Transverse colon (tissue), 4 donors: ENCODE measurements at regions not wholly inside any gene's neighbourhood (a gene's known extent, or its start where the extent isn't known, plus 50 kb on each side); places are given as distances from the start of the nearest gene placed in this dataset.

Source experiments
- DNase-seq: peaks from one replicate; pipeline ENCODE4 v3.0.0-alpha.2; 2019
- H3K27ac ChIP-seq, 4 donors: fragments of 200-600 bp; sonication (generic); 2 replicates each; pipeline ENCODE4 v1.5.1; 2016 to 2018; ENCODE audit warnings: inconsistent platforms in 4 of 4
- H3K27me3 ChIP-seq: fragments of 200-600 bp; sonication (generic); 2 replicates; pipeline ENCODE4 v1.5.1; 2017; ENCODE audit warnings: inconsistent platforms
- H3K36me3 ChIP-seq, 4 donors: fragments of 200-600 bp; sonication (generic); 2 replicates each; pipeline ENCODE4 v1.5.1; 2017 to 2019; ENCODE audit warnings: inconsistent platforms in 4 of 4
- H3K4me1 ChIP-seq, 4 donors: fragments of 200-600 bp; sonication (generic); 2 replicates each; pipeline ENCODE4 v1.5.1; 2017 to 2020; ENCODE audit warnings: inconsistent platforms in 4 of 4
- H3K4me3 ChIP-seq, 4 donors: fragments of 200-600 bp; sonication (generic); 1 replicate in 1 of 4; 2 replicates in 3 of 4; pipeline versions ENCODE4 v1.5.1 to v1.6.1; 2017 to 2019; ENCODE audit warnings: inconsistent platforms in 4 of 4
- H3K9me3 ChIP-seq, 2 donors: fragments of 200-600 bp; sonication (generic); 2 replicates each; pipeline ENCODE4 v1.5.1; 2017 to 2019; ENCODE audit warnings: inconsistent platforms in 2 of 2
- EP300 ChIP-seq: sonication (generic); formaldehyde crosslinking; IDR thresholded peaks from one replicate; pipeline ENCODE4 v1.6.1; 2017; ENCODE audit warnings: antibody characterized with exemption, low read depth
- POLR2A ChIP-seq: fragments of 450-650 bp; IDR thresholded peaks from one replicate; pipeline ENCODE4 v1.6.1; 2016; ENCODE audit warnings: antibody characterized with exemption, mild to moderate bottlenecking, moderate library complexity
- POLR2AphosphoS5 ChIP-seq, 3 donors: sonication (generic); formaldehyde crosslinking; IDR thresholded peaks; one replicate each; pipeline ENCODE4 v1.6.1; 2016; ENCODE audit warnings: antibody characterized with exemption in 3 of 3
- WGBS, 2 donors: methylation state at CpG; one replicate each; pipeline ENCODE4 v1.1.5; 2018; ENCODE audit warnings: low coverage in 1 of 2; 5-methylcytosine and 5-hydroxymethylcytosine counted together
- in situ Hi-C, 4 donors: fragments of 200-750 bp; cut with MboI; loops; one replicate each; pipeline versions ENCODE4 v1.15.0 to v1.15.1; 2017; ENCODE audit warnings: low sequenced_read_pairs in 3 of 4, low pct_ligation_motif_present in 1 of 4, low pct_unique_long_range_greater_than_20kb in 1 of 4
- intact Hi-C: fragments of 100-400 bp; cut with DNase I; formaldehyde crosslinking; loops from one replicate; pipeline ENCODE4 v1.15.1; 2023; ENCODE audit warnings: low total_unique reads
- TF ChIP-seq, protein P1 (sequence below), 5 experiments: fragments of 200-600 bp in 3 of 5; fragments of 450-650 bp in 2 of 5; sonication (generic) in 3 of 5; IDR thresholded peaks; 1 replicate in 2 of 5; 2 replicates in 3 of 5; pipeline ENCODE4 v1.5.1; 2016 to 2017; ENCODE audit warnings: antibody characterized with exemption in 5 of 5, inconsistent platforms in 3 of 5, mild to moderate bottlenecking in 2 of 5, moderate library complexity in 1 of 5

DNA sequence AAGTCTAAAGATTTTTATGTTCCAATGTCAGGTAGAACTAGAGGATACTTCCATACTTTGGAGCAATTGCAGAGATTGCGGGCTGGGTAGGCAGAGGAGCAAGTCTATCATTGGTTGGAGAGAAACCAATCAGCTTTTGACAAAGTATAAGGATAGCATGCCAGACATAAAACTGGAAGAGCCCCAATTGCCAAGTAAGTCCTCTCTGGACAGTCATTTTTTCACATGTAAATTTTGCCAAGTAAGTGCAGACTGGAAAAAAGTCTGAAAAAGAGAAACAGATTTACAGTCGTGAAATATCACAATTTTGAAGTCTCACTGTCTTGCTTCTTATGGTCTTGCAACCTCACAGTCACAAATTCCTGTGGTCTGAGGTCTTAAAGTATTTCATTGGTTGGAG is 131.4 kb upstream of the C21orf91 start:
- 71 to 89% methylated on average over 1 to 2 of the region's 2 CpGs for WGBS, 2 donors
- Histone ChIP-seq H3K36me3 (no peaks in the 10 kb centered on the region), H3K27me3 (no peaks in the 10 kb centered on the region), H3K4me3 (no peak overlapping the region), H3K27ac (no peak overlapping the region), H3K4me1 (no peaks in the 10 kb centered on the region), H3K9me3 (no peaks in the 10 kb centered on the region)
- TF ChIP-seq EP300 (no peak), POLR2AphosphoS5 (IDR thresholded peaks at IDR 0.05) (no peak), POLR2A (no peak)
- TF ChIP-seq, protein P1, sequence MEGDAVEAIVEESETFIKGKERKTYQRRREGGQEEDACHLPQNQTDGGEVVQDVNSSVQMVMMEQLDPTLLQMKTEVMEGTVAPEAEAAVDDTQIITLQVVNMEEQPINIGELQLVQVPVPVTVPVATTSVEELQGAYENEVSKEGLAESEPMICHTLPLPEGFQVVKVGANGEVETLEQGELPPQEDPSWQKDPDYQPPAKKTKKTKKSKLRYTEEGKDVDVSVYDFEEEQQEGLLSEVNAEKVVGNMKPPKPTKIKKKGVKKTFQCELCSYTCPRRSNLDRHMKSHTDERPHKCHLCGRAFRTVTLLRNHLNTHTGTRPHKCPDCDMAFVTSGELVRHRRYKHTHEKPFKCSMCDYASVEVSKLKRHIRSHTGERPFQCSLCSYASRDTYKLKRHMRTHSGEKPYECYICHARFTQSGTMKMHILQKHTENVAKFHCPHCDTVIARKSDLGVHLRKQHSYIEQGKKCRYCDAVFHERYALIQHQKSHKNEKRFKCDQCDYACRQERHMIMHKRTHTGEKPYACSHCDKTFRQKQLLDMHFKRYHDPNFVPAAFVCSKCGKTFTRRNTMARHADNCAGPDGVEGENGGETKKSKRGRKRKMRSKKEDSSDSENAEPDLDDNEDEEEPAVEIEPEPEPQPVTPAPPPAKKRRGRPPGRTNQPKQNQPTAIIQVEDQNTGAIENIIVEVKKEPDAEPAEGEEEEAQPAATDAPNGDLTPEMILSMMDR (IDR thresholded peaks at IDR 0.05), result no peak
- in situ Hi-C loops, result no loop called here
- no peak for DNase-seq
- intact Hi-C loops, result no loop called here

DNA sequence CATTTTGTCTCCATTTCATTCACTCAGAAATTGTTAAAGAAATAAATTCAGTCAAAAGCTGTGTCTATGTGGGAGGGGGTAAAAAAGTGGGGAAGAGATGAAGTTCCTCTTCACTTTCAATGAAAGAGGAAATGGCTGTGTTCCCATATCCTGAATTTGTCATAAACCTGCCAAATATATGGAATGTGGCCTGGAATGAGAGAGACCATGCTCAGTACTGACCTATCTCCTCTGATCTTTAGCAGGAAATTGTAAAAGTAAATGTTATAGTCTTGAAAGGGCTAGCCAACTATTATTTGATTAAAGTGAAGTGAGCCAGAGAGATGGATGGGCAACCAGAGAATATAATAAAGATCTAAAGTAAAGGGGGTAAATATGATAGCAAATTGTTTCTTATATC is 130.3 kb upstream of the C21orf91 start:
- intact Hi-C loops (no loop called here), in situ Hi-C loops (no loop called here)
- Histone ChIP-seq H3K36me3 (no peaks in the 10 kb centered on the region), H3K4me3 (no peak overlapping the region), H3K4me1 (no peaks in the 10 kb centered on the region), H3K9me3 (no peaks in the 10 kb centered on the region), H3K27ac (no peak overlapping the region), H3K27me3 (no peaks in the 10 kb centered on the region)
- TF ChIP-seq POLR2AphosphoS5 (IDR thresholded peaks at IDR 0.05) (no peak), POLR2A (no peak), EP300 (no peak)
- TF ChIP-seq, protein P1 (IDR thresholded peaks at IDR 0.05), result no peak
- DNase-seq, result no peak

DNA sequence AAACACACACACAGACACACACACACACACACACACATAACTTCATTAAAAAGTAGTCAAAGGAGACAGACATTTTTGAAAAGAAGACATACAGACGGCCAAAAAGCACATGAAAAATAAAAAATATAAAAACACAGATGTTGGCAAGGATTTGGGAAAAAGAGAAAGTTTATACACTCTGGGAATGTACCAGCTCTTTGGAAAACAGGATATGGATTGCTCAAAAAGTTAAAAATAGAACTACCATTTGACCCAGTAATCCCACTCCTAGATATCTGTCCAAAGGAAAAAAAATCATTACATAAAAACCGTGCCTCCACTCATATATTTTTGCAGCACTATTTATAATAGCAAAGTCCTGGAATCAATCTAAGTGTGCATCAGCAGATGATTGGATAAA is 128.4 kb upstream of the C21orf91 start:
- WGBS, 2 donors, result 52 to 55% methylated on average over 2 of the region's 2 CpGs

DNA sequence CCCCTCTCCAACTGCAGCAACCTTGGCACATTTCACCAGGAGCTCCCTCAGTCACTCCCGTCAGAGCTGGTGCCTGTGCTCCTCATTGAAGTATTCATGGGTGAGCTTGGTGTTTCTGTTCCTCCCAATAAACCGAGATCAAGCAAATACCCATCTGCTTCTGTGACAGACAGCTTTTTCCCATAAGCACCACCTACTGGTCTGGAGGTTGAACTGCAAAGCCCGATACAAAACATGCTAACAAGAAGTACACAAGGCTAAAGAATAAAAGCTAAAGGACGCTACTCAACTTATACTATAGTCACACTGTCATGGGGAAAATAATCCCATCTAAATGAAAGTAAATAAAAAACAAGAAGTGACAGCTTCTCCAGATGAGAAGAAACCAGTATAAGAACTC is 111.9 kb upstream of the C21orf91 start:
- no peaks in the 10 kb centered on the region for H3K27me3 ChIP-seq
- DNase-seq, result no peak
- no peaks in the 10 kb centered on the region for H3K36me3 ChIP-seq
- no peaks in the 10 kb centered on the region for H3K9me3 ChIP-seq
- H3K4me3 ChIP-seq, result no peak overlapping the region
- WGBS, 2 donors, result 89 to 90% methylated on average over 1 to 4 of the region's 4 CpGs
- in situ Hi-C loops, result no loop called here
- no peak overlapping the region for H3K27ac ChIP-seq
- H3K4me1 ChIP-seq, result no peaks in the 10 kb centered on the region
- TF ChIP-seq POLR2A, result no peak
- TF ChIP-seq POLR2AphosphoS5 (IDR thresholded peaks at IDR 0.05), result no peak
- TF ChIP-seq, protein P1 (IDR thresholded peaks at IDR 0.05), result no peak
- TF ChIP-seq EP300, result no peak
- intact Hi-C loops, result no loop called here

More for the DNA sequence above, 128.4 kb upstream of the C21orf91 start:
- Histone ChIP-seq H3K36me3 (no peaks in the 10 kb centered on the region), H3K9me3 (no peaks in the 10 kb centered on the region), H3K4me1 (no peaks in the 10 kb centered on the region), H3K27ac (no peak overlapping the region), H3K4me3 (no peak overlapping the region), H3K27me3 (no peaks in the 10 kb centered on the region)
- in situ Hi-C loops, result no loop called here
- no peak for DNase-seq
- intact Hi-C loops, result no loop called here
- TF ChIP-seq EP300, result no peak
- no peak for TF ChIP-seq POLR2A
- TF ChIP-seq POLR2AphosphoS5 (IDR thresholded peaks at IDR 0.05), result no peak
- TF ChIP-seq, protein P1 (IDR thresholded peaks at IDR 0.05), result no peak
